ENCODE measurements at regions not wholly inside any gene's neighbourhood (a gene's known extent, or its start where the extent isn't known, plus 50 kb on each side); places are given as distances from the start of the nearest gene placed in this dataset.

GRCh38 chr16:86926181-86927094 is 348.1 kb downstream of the FOXL1 start:
- H3K4me2 ChIP-seq (ENCODE audit: low read depth, low read length): no peak overlapping the region
- TF ChIP-seq EZH2phosphoT487 (IDR thresholded peaks at IDR 0.05; ENCODE audit: low read length) (no peak), CTCF (IDR thresholded peaks at IDR 0.05; ENCODE audit: low read length) (no peak), EZH2 (optimal IDR thresholded peaks at IDR 0.05; ENCODE audit: low read depth, low read length) (no peak)
- no peaks in the 10 kb centered on the region for H3K79me2 ChIP-seq (ENCODE audit: low read length)
- DNase-seq: no peak
- no peak overlapping the region for H3K9ac ChIP-seq (ENCODE audit: low read length)
- no peaks in the 10 kb centered on the region for H3K36me3 ChIP-seq (replicated peaks; ENCODE audit: insufficient read depth, low read length)
- no peak overlapping the region for H2AFZ ChIP-seq (ENCODE audit: low read length)
- peaks cover 58% of the 10 kb centered on the region for H3K27me3 ChIP-seq (replicated peaks; ENCODE audit: insufficient read depth, low read length)
- H3K4me1 ChIP-seq (ENCODE audit: low read length): no peaks in the 10 kb centered on the region
- H3K4me3 ChIP-seq (ENCODE audit: low read length): no peak overlapping the region
- no peak overlapping the region for H3K27ac ChIP-seq (ENCODE audit: low read length)
- no peaks in the 10 kb centered on the region for H3K9me3 ChIP-seq (replicated peaks; ENCODE audit: insufficient read depth, low read length)
- H3F3A ChIP-seq (ENCODE audit: insufficient read depth, low read length): no peaks in the 10 kb centered on the region
- H4K20me1 ChIP-seq (ENCODE audit: insufficient read depth, low read length): no peaks in the 10 kb centered on the region
- H3K9me2 ChIP-seq (replicated peaks; ENCODE audit: insufficient read depth, low read length): no peaks in the 10 kb centered on the region

- H3K9ac ChIP-seq (ENCODE audit: low read length): no peak overlapping the region
- H3K9me3 ChIP-seq (replicated peaks; ENCODE audit: insufficient read depth, low read length): no peaks in the 10 kb centered on the region
- no peak overlapping the region for H3K4me3 ChIP-seq (ENCODE audit: low read length)
- no peak overlapping the region for H2AFZ ChIP-seq (ENCODE audit: low read length)
- peaks cover 60% of the 10 kb centered on the region for H3K27me3 ChIP-seq (replicated peaks; ENCODE audit: insufficient read depth, low read length)
- H3K9me2 ChIP-seq (replicated peaks; ENCODE audit: insufficient read depth, low read length): no peaks in the 10 kb centered on the region
- H3K27ac ChIP-seq (ENCODE audit: low read length): no peak overlapping the region
- no peaks in the 10 kb centered on the region for H3K79me2 ChIP-seq (ENCODE audit: low read length)
- H3F3A ChIP-seq (ENCODE audit: insufficient read depth, low read length): no peaks in the 10 kb centered on the region
- no peaks in the 10 kb centered on the region for H3K36me3 ChIP-seq (replicated peaks; ENCODE audit: insufficient read depth, low read length)
- no peak overlapping the region for H3K4me2 ChIP-seq (ENCODE audit: low read depth, low read length)
- TF ChIP-seq EZH2phosphoT487 (IDR thresholded peaks at IDR 0.05; ENCODE audit: low read length) (no peak), CTCF (IDR thresholded peaks at IDR 0.05; ENCODE audit: low read length) (no peak), EZH2 (optimal IDR thresholded peaks at IDR 0.05; ENCODE audit: low read depth, low read length) (no peak)
- no peaks in the 10 kb centered on the region for H4K20me1 ChIP-seq (ENCODE audit: insufficient read depth, low read length)
- DNase-seq: no peak
- H3K4me1 ChIP-seq (ENCODE audit: low read length): no peaks in the 10 kb centered on the region
Observed at GRCh38 chr16:86927699-86928098, 349.4 kb downstream of the FOXL1 start.

- H3K4me3 ChIP-seq (ENCODE audit: low read length): no peak overlapping the region
Observed at GRCh38 chr16:86928523-86929011, 350.2 kb downstream of the FOXL1 start.

More at GRCh38 chr16:86928523-86929011, 350.2 kb downstream of the FOXL1 start:
- Histone ChIP-seq H3K4me2 (ENCODE audit: low read depth, low read length) (no peak overlapping the region), H3K36me3 (replicated peaks; ENCODE audit: insufficient read depth, low read length) (no peaks in the 10 kb centered on the region), H3K79me2 (ENCODE audit: low read length) (no peaks in the 10 kb centered on the region), H3F3A (ENCODE audit: insufficient read depth, low read length) (no peaks in the 10 kb centered on the region), H3K9ac (ENCODE audit: low read length) (no peak overlapping the region), H4K20me1 (ENCODE audit: insufficient read depth, low read length) (no peaks in the 10 kb centered on the region), H2AFZ (ENCODE audit: low read length) (no peak overlapping the region), H3K27me3 (replicated peaks; ENCODE audit: insufficient read depth, low read length) (peaks cover 51% of the 10 kb centered on the region), H3K4me1 (ENCODE audit: low read length) (no peaks in the 10 kb centered on the region), H3K9me2 (replicated peaks; ENCODE audit: insufficient read depth, low read length) (no peaks in the 10 kb centered on the region), H3K27ac (ENCODE audit: low read length) (no peak overlapping the region), H3K9me3 (replicated peaks; ENCODE audit: insufficient read depth, low read length) (no peaks in the 10 kb centered on the region)
- no peak for DNase-seq
- TF ChIP-seq EZH2 (optimal IDR thresholded peaks at IDR 0.05; ENCODE audit: low read depth, low read length) (no peak), CTCF (IDR thresholded peaks at IDR 0.05; ENCODE audit: low read length) (no peak), EZH2phosphoT487 (IDR thresholded peaks at IDR 0.05; ENCODE audit: low read length) (no peak)
